Iris pigment epithelial cell (primary cell): ENCODE measurements at regions not wholly inside any gene's neighbourhood (a gene's known extent, or its start where the extent isn't known, plus 50 kb on each side); places are given as distances from the start of the nearest gene placed in this dataset.

Experiments
- DNase-seq: peaks from one replicate; pipeline ENCODE4 v3.0.0-alpha.2; 2011; ENCODE audit warnings: low read depth

- DNase-seq = peak; percentile 86
Measured at GRCh38 chr5:74576941-74577456, 63.5 kb downstream of the ENC1 start.

GRCh38 chr5:74575741-74576538 is 64.6 kb downstream of the ENC1 start:
- peak; percentile 92 for DNase-seq

- DNase-seq = no peak
Measured at GRCh38 chr5:74570250-74570649, 70.3 kb downstream of the ENC1 start.

GRCh38 chr5:74567411-74567995 is 73.0 kb downstream of the ENC1 start:
- DNase-seq = no peak

- DNase-seq = no peak
Measured at GRCh38 chr5:74562122-74562521, 78.4 kb downstream of the ENC1 start.

GRCh38 chr5:74560245-74560644 is 80.3 kb downstream of the ENC1 start:
- DNase-seq = no peak

GRCh38 chr5:74556631-74557595 is 83.6 kb downstream of the ENC1 start:
- DNase-seq = peak; percentile 55

GRCh38 chr5:74556006-74556405 is 84.5 kb downstream of the ENC1 start:
- DNase-seq = no peak

- DNase-seq = peak; percentile 21
Measured at GRCh38 chr5:74552101-74552500, 88.4 kb downstream of the ENC1 start.

GRCh38 chr5:74550927-74551326 is 89.6 kb downstream of the ENC1 start:
- DNase-seq = no peak

GRCh38 chr5:74549384-74549783 is 91.1 kb downstream of the ENC1 start:
- no peak for DNase-seq

GRCh38 chr5:74546796-74547195 is 93.7 kb downstream of the ENC1 start:
- DNase-seq = peak; percentile 43

GRCh38 chr5:74544811-74545210 is 95.7 kb downstream of the ENC1 start:
- DNase-seq = no peak

GRCh38 chr5:74543162-74543995 is 97.1 kb downstream of the ENC1 start:
- DNase-seq = peak; percentile 86

- peak; percentile 45 for DNase-seq
Measured at GRCh38 chr5:74542482-74542881, 98.0 kb downstream of the ENC1 start.

GRCh38 chr5:74541381-74541781 is 99.1 kb downstream of the ENC1 start:
- DNase-seq = peak; percentile 44

- no peak for DNase-seq
Measured at GRCh38 chr5:74540622-74541021, 99.9 kb downstream of the ENC1 start.

GRCh38 chr5:74539986-74540385 is 100.5 kb downstream of the ENC1 start:
- no peak for DNase-seq

GRCh38 chr5:74538206-74538661 is 102.3 kb downstream of the ENC1 start:
- DNase-seq = peak; percentile 96

- DNase-seq = no peak
Measured at GRCh38 chr5:74536658-74537057, 103.9 kb downstream of the ENC1 start.

GRCh38 chr5:74535926-74536325 is 104.6 kb downstream of the ENC1 start:
- DNase-seq = no peak
